ENCODE measurements at regions not wholly inside any gene's neighbourhood (a gene's known extent, or its start where the extent isn't known, plus 50 kb on each side); places are given as distances from the start of the nearest gene placed in this dataset.
"Not testable (repeated sequence)": the region's sequence is repeated elsewhere in the genome, so short reads cannot be mapped to it uniquely, and the experiment has no call there.

DNA sequence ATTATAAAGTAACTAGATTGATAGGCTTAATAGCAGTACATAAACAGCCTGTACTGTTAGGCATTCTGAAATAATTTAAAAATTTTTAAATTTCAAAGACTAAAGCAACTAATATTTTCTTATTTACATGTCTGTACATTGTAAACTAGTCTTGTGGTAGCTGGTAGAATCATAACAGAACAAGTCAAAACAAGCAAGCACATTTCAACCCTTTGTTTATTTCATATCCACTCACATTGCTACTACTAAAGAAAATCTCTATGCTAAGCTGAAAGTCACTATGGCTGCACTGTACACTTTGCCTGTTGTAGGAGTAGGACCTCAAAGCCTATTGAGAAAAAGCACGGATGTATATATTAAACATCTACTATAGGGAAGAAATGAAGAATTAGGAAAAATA is 738.2 kb upstream of the ADGRL4 start:
- no peak for FAIRE-seq
- DNase-seq (ENCODE audit: low spot score) = no peak

DNA sequence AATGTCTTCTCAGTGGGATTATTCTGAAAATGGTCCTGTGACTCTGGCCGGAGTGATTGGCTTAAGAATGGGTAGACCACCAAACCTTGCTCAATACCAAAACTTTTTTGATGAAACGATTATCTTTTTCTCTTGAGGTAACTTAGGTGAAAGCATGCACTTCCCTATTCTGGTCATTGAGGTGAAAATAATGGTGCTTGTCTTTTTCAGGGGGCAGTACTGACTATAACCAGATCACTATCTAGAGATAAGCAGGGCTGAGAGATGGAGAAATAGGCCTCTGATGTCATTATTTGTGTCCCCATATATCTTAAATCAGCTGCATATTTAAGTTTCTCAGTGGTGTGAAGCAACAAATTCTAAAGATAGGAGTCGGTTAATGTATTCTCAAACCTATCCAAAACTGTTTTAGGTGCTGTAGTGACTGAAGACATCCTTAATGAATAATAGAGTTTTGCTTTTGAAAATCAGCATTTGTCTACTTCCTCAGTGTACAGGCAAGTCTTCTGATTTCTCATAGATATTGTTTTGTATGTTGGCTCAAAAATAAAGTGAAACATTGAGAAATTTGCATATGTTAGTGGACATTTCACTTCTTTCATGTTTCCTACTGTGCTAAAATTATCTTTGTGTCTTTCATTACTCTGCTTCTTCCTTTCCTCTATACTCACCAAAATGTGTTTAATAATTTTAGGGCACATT is 735.3 kb upstream of the ADGRL4 start:
- FAIRE-seq = no peak
- DNase-seq (ENCODE audit: low spot score) = no peak

DNA sequence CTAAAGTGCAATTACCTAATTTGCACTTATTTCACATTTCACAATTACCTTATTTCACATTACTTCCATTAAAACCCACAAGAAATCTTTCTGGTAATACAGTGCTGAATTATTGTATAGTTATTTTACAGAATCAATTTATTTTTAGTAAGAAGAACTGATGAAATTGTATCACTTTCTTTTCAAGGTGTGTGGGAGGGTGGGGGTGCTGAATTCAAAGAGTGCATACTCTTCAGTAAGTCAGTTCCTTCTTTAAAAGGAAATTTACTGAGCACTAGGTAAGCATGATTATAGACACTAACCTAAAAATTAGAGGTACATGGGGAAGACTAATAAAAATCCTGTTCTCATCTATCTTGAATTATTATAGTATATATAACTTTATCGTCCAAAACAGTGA is 731.6 kb upstream of the ADGRL4 start:
- no peak for FAIRE-seq

DNA sequence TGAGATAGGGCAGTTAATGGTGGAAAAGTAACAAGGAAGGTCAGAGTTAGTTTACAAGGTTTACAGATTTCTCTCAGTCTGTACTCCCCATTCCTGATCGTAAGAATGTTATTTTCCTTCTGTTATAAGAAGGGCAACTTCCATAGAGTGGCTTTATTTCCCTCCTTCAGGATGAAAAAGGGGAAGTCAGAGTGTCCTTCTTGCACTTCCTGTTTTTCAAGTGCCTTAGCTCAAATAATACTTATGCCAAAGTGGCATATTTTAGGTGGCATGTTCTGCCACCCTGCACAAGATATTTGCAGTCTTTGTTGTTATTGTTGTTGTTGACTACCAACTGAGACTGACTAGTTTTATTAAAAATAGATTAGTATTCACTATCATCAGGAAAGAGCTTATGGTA is 730.7 kb upstream of the ADGRL4 start:
- no peak for DNase-seq (ENCODE audit: low spot score)
- no peak for FAIRE-seq

More for the DNA sequence above, 731.6 kb upstream of the ADGRL4 start:
- no peak for DNase-seq (ENCODE audit: low spot score)

DNA sequence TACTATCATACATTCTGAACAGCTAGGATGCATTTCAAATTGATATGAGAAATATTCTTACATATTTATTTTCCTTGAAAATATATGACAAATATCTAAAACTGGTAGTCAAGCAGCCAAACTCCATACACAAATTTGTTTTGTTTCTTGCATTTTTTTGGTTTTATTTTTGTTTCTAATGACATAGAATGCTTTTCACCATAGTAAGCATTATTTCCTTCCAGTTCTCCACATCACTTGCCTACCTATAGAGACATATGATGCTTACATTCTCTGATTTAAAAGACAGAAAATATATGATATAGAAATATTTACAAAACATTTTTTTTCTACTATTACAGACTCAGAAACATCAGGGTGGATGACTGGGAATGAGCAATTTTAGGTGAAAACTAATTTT is 726.4 kb upstream of the ADGRL4 start:
- DNase-seq (ENCODE audit: low spot score) (no peak), FAIRE-seq (no peak)

DNA sequence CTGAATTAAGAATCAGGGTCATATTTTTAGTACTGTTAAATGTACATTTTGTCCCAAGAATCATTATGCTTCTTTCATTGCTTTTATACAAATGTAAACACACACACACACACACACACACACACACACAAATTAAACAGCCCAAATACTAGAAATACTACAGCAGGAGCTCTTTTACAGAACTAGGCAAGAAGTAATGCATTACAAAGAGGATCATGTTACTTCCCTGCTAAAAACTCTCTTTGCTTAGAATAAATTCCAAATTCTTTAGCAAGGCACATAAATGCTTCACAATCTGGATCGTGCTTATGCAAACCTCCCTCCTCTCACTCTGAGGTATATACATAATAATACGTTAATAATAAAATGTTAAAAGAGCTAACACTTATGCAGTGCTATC is 720.4 kb upstream of the ADGRL4 start:
- DNase-seq (ENCODE audit: low spot score) (no peak), FAIRE-seq (no peak)

DNA sequence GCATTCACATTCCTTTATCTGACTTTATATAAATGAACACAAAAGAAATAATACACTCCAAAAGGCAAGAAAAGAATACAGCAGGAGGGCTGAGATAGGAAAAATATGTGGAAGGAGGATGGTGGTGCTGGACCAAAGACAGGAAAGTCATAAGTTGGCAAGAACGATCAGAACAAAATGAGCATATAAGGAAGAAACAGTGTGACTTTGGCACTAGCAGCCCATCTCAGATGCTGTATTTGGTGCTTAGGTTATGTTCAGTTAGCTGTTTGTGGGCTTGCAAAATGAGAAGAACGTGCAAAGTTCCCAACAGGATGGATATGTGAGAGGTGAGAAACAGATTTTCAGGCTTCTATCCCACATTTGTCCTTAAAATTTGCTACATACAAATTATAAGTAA is 719.8 kb upstream of the ADGRL4 start:
- FAIRE-seq = no peak
- no peak for DNase-seq (ENCODE audit: low spot score)

DNA sequence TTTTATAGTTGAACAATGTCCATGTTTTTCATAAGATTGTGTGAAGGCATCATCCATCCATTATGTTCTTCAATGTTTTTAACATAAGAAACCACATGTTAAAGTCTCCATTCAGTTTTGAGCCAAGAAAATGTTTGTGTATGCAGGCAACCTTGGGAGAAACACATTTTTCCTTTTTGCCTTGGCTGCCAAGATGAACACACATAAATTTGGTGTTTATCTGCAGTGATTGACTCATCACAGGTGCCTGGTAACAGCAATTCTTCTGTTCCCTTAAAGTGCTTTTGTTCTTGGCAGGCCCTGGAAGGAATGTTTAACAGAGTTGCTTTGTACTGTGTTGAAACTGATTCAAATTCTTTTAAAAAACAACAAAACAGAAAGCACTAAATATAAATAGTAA is 709.9 kb upstream of the ADGRL4 start:
- FAIRE-seq (no peak), DNase-seq (ENCODE audit: low spot score) (peak; percentile 46)

DNA sequence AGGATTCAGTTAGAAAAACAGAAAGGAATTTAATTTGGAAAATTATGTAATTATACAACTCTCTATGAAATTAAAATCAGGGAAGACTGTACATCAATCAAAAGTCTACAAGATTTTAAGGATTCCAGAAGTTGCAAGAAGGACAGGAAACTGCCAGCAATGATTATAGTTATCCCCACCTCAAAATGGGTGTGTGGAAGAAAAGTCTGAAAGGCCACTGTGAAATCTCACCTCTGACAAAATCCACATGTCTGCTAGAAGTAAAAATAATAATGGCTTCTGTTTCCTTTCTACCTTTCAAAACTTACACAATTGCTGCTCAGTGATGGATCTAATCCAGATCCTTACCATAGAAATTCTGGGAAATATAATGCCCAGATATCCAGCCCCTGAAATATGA is 708.1 kb upstream of the ADGRL4 start:
- no peak for FAIRE-seq
- no peak for DNase-seq (ENCODE audit: low spot score)

DNA sequence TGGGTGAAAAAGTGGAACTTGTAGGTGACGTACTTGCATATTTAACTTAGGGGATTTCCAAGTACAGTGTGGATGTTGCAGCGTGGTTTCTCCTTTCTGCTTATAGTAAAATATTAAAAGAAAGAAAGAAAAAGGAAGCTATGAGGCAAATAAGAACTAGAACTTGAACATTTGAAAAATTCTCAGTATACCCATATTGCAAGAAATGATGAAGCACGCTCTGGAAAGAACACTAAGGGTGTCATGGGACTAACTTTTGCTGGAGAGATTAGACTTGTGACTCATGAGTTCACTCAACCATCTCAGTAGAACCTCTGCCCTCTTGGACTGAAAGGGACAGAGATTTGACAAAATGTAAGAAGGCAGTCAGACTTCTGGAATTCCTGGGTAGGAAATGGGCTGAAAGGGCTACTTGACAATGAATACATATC is 704.5 kb upstream of the ADGRL4 start:
- no peak for FAIRE-seq
- no peak for DNase-seq (ENCODE audit: low spot score)

DNA sequence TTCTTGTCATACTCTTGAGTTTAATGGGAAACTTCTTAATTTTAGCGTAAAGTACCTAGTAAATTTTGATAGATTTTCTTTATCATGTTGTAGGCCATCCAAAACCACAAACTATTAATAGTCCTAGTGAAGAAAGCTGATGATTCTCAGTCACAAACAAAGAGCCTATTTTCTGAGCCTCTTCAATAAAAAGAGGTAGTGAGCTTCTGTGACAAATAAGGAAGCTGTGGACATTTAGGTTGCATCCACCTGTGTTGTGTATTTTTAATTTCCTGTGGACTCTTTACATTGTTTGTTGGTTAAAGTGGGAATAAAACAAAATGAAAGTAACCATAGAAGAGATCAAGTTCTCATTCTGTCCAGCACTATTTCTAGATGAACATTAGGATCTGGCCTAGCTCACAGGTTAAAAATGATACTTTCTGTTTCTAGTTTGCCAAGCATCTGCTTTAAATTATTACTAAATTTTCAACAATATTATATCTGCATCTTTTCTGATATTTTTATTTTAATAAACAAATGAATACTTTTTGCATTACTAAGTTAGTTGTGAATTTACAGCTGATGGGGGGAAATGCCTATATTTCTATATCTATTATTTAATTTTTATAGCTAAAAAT is 702.2 kb upstream of the ADGRL4 start:
- FAIRE-seq = no peak
- no peak for DNase-seq (ENCODE audit: low spot score)

DNA sequence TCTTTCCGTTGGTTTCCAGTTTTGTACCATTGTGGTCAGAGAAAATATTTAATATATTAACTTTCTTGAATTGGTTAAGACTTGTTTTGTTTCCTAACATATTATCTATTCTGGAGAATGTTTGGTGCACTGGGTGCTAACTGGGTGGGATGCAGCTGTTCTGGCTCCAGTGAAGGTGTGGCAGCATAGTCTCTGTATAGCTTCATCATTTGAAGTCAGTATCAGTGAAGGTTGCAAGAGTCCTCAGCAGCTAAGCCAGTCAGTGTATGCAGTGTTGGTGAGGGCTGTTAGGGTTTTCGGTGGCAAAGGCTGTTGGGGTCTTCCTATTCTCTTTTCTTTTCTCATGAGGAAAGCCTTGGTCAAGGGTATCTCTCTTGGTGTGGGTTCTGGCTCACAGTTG is 698.7 kb upstream of the ADGRL4 start:
- no peak for DNase-seq (ENCODE audit: low spot score)
- FAIRE-seq = no peak

DNA sequence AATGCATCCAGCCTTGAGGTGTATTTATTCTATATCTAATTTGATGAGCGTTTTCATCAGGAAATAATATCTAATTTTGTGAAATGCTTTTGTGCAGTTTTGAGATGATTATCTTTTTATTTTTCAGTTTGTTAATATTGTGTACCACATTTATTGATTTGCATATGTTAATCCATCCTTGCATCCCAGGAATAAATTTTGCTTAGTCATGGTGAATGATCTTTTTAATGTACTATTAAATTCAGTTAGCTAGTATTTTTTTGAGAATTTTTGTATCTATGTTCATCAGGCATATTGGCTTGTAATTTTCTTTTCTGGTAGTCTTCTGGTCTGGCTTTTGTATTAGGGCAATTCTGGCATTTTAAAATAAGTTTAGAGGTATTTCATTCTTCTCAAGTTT is 697.5 kb upstream of the ADGRL4 start:
- DNase-seq (ENCODE audit: low spot score) (no peak), FAIRE-seq (no peak)

DNA sequence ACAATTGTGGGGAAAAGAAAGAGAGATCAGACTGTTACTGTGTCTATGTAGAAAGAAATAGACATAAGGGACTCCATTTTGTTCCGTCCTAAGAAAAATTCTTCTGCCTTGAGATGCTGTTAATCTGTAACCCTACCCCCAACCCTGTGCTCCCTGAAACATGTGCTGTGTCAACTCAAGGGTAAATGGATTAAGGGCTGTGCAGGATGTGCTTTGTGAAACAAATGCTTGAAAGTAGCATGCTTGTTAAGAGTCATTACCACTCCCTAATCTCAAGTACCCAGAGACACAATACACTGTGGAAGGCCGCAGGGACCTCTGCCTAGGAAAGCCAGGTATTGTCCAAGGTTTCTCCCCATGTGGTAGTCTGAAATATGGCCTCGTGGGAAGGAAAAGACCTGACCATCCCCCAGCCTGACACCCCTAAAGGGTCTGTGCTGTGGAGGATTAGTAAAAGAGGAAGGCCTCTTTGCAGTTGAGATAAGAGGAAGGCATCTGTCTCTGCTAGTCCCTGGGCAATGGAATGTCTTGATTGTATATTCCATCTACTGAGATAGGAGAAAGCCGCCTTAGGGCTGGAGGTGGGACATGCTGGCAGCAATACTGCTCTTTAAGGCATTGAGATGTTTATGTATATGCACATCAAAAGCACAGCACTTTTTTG is 695.9 kb upstream of the ADGRL4 start:
- FAIRE-seq = not testable (repeated sequence)

DNA sequence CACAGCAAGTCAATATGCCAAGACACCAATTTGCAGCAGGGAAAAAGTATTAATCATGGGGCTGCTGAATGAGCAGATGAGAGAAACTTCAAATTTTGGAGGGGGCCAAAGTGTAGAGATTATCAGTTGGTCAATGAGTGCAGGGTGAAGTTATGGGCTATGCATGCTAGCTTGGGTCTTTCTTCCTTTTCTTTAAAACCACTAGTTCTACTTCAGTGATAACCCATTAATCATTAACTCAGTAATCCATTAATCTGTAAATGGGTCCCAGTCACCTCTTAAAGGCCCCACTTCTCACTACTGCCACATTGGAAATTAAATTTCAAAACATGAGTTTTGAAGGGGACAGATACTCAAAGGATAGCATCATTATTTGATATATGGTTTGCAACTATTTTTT is 688.6 kb upstream of the ADGRL4 start:
- FAIRE-seq = no peak
- no peak for DNase-seq (ENCODE audit: low spot score)

More for the DNA sequence above, 695.9 kb upstream of the ADGRL4 start:
- not testable (repeated sequence) for DNase-seq (ENCODE audit: low spot score)

DNA sequence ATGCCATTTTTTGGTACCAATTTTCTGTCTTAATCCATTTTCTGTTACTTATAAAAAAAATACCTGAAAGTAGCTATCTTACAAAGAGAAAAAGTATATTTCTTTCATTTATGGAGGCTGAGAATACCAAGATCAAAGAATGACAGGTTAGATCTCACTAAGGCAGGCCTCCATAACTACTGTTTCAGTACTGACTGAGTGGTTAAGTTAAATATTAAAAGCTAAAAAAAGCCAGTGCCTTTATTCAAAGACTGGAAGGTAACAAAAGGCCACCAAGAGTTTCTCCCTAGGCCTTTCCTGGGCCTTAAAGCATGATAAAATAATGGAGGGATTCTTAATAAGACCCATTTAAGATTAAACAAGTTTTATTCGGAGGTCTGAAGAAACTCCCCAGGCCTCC is 687.7 kb upstream of the ADGRL4 start:
- no peak for FAIRE-seq
- DNase-seq (ENCODE audit: low spot score) = no peak

DNA sequence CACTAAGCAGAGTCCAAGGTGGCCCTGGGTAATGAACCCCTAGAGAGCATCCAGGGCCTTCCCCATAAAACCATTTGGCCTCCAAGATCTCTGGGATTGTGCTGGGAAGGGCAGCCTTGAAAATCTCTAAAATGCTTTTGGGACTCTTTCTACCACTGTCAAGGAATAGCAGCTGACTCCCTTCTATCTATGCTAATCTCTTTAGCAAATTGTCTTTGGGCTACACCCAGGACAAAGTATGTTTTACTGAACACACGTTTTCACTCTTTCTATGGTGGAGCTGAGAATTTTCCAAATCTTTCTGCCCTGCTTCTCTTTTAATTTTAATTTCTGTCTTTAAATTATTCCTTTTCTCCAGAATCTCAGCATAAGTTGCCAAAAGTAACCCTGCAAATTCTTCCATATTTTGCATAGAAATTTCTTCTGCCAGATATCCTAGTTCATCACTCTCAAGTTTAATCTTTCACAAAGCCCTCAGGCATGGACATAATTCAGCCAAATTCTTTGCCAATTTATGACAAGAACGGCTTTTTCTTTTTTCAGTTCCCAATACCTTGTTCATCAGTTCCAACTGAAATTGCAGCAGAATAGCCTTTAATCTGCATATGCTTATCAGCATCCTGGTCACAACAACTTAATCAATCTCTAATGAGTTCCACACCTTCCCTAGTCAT is 687.0 kb upstream of the ADGRL4 start:
- DNase-seq (ENCODE audit: low spot score) (no peak), FAIRE-seq (no peak)

DNA sequence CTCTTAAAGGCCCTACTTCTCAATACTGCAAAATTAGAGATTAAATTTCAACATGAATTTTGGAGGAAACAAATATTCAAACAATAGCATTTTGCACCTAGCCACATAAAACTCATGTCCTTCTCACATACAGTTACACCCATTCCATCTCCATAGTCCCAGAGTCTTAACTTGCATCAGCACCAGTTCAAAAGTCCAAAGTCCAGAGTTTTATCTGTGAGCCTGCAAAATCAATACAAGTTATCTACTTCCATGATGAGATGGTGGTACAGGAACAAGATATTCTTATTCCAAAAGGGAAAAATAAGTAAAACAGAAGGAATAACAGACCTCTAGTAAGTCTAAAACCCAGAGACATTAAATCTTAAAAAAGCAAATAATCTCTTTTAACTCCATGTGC is 686.0 kb upstream of the ADGRL4 start:
- FAIRE-seq (no peak), DNase-seq (ENCODE audit: low spot score) (no peak)

DNA sequence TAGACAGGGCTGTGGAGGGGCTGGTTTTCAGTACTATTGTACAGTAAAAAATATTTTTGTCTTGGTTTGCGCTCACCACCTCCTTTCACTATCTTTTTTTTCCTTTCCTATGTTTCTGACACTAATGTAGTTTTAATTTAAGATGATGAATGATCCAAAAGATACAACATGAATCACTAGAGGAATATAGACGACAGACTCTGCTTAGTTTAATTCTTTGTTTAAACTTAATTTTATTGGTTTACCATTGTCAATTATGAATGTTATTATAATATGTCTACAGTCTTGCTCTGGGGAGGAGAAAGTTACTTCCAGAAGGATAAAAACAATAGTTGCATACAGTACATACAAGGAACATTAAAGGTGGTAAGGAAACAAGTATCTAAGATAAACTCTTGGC is 682.4 kb upstream of the ADGRL4 start:
- no peak for DNase-seq (ENCODE audit: low spot score)
- FAIRE-seq = no peak

DNA sequence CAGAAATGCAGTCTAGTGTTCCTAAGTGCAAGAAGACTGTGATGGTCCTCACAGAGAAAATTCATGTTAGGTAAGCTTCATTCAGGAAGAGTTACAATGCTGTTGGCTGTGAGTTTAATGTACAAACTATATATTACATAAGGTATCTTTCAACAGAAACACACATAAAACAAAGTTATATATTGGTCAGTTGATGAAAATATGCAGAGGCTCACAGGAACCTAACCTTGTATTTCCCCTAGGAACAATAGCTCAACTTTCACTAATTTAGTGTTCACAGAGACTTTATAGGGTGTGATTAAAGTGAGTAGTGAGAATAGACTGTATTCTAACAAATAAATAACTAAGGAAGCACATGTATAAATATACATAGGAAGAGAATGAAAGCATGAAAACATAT is 676.9 kb upstream of the ADGRL4 start:
- no peak for DNase-seq (ENCODE audit: low spot score)
- FAIRE-seq = no peak

DNA sequence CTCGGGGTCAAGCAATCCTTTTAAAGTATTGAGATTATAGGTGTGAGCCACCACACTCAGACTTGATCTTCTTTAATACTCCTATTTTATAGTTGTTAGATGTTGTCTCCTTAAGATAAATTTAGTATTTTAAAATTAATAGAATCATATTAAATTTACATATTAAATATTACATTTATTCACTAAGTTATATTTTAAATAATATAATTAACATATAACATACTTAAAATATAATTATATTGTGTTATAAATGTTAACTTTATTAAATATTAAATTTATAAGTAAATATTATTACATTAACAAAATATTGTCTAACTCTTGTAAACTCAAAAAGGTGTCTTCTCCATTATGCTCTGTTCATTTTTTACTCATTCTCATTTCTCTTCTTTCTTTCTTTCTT is 675.9 kb upstream of the ADGRL4 start:
- DNase-seq (ENCODE audit: low spot score) = no peak
- no peak for FAIRE-seq

DNA sequence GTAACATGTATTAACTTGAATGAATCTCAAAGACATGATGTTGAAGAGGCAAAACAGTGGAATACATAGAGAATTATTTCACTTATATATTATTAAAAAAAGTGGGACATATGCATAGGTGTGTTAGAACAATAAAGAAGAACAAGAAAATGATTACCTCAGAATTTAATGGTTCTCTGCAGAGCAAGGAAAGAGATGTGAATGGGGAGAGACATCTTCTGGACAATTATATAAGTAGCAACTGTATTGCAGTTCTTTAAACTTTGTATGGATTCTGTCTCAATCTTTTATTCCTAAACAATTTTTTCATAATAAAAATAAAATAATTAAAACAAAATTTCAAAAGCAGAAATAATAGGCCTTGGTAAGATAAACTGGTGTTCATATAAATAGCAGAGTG is 674.9 kb upstream of the ADGRL4 start:
- FAIRE-seq (no peak), DNase-seq (ENCODE audit: low spot score) (no peak)

Data from urothelium cell line (cell line).